ENCODE measurements at regions not wholly inside any gene's neighbourhood (a gene's known extent, or its start where the extent isn't known, plus 50 kb on each side); places are given as distances from the start of the nearest gene placed in this dataset.

DNA sequence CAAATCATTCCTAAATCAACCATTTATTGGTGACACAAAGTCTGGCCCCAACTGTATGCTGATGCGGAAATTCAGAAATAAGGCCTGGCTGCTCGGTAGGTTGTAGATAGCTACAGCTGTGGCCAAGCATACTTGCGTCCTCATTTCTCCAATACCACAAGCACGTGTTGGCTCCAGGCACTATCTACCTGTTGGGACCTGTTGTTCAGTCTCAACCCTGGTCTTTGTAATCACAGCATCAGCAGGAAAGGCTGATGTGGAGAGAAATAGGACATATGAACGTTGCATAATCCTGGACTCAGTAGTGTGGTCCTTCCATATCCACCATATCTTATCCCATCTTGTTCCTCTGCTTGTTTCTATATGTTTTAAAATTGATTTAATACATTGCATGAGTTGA is 212.6 kb downstream of the PMAIP1 start:
- TF ChIP-seq, protein P1, sequence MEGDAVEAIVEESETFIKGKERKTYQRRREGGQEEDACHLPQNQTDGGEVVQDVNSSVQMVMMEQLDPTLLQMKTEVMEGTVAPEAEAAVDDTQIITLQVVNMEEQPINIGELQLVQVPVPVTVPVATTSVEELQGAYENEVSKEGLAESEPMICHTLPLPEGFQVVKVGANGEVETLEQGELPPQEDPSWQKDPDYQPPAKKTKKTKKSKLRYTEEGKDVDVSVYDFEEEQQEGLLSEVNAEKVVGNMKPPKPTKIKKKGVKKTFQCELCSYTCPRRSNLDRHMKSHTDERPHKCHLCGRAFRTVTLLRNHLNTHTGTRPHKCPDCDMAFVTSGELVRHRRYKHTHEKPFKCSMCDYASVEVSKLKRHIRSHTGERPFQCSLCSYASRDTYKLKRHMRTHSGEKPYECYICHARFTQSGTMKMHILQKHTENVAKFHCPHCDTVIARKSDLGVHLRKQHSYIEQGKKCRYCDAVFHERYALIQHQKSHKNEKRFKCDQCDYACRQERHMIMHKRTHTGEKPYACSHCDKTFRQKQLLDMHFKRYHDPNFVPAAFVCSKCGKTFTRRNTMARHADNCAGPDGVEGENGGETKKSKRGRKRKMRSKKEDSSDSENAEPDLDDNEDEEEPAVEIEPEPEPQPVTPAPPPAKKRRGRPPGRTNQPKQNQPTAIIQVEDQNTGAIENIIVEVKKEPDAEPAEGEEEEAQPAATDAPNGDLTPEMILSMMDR (IDR thresholded peaks at IDR 0.05; ENCODE audit: insufficient read depth, low read length), result no peak
- TF ChIP-seq, protein P2, sequence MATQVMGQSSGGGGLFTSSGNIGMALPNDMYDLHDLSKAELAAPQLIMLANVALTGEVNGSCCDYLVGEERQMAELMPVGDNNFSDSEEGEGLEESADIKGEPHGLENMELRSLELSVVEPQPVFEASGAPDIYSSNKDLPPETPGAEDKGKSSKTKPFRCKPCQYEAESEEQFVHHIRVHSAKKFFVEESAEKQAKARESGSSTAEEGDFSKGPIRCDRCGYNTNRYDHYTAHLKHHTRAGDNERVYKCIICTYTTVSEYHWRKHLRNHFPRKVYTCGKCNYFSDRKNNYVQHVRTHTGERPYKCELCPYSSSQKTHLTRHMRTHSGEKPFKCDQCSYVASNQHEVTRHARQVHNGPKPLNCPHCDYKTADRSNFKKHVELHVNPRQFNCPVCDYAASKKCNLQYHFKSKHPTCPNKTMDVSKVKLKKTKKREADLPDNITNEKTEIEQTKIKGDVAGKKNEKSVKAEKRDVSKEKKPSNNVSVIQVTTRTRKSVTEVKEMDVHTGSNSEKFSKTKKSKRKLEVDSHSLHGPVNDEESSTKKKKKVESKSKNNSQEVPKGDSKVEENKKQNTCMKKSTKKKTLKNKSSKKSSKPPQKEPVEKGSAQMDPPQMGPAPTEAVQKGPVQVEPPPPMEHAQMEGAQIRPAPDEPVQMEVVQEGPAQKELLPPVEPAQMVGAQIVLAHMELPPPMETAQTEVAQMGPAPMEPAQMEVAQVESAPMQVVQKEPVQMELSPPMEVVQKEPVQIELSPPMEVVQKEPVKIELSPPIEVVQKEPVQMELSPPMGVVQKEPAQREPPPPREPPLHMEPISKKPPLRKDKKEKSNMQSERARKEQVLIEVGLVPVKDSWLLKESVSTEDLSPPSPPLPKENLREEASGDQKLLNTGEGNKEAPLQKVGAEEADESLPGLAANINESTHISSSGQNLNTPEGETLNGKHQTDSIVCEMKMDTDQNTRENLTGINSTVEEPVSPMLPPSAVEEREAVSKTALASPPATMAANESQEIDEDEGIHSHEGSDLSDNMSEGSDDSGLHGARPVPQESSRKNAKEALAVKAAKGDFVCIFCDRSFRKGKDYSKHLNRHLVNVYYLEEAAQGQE (IDR thresholded peaks at IDR 0.05; ENCODE audit: insufficient replicate concordance, low read depth), result no peak
- no peak for TF ChIP-seq POLR2AphosphoS5 (IDR thresholded peaks at IDR 0.05; ENCODE audit: low read depth)
- no peak for TF ChIP-seq SPI1 (IDR thresholded peaks at IDR 0.05; ENCODE audit: borderline replicate concordance, low read depth)
- TF ChIP-seq GABPA (IDR thresholded peaks at IDR 0.05; ENCODE audit: low read depth), result no peak
- Histone ChIP-seq H3K4me3 (replicated peaks; ENCODE audit: insufficient read depth, low read length) (no peak overlapping the region), H3K27ac (replicated peaks) (no peak overlapping the region), H3K27me3 (ENCODE audit: insufficient read depth, poor library complexity, severe bottlenecking) (no peaks in the 10 kb centered on the region)
- no peak for DNase-seq (ENCODE audit: low read depth in 1 of 2, low spot score in 1 of 2)

DNA sequence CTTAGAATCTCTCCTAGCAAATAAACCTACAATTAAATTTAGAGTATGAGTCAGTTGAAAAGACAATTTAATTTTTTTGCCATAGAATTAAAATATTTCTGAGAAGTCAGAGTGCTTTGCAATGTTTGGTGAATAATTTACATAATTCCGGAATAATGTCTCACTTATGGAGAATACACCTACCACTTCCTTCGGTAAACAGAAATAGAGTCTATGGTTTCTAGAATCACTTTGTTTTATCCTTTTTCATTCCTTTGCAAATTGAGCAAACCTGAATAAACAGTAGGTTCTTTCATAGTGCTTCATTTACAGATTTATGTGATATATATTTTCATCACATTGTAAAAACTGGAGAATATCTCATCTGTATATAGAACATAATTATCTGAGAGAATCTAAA is 211.7 kb downstream of the PMAIP1 start:
- Histone ChIP-seq H3K27ac (replicated peaks) (no peak overlapping the region), H3K27me3 (ENCODE audit: insufficient read depth, poor library complexity, severe bottlenecking) (no peaks in the 10 kb centered on the region), H3K4me3 (replicated peaks; ENCODE audit: insufficient read depth, low read length) (no peak overlapping the region)
- no peak for TF ChIP-seq GABPA (IDR thresholded peaks at IDR 0.05; ENCODE audit: low read depth)
- TF ChIP-seq, protein P2 (IDR thresholded peaks at IDR 0.05; ENCODE audit: insufficient replicate concordance, low read depth), result no peak
- no peak for TF ChIP-seq SPI1 (IDR thresholded peaks at IDR 0.05; ENCODE audit: borderline replicate concordance, low read depth)
- TF ChIP-seq POLR2AphosphoS5 (IDR thresholded peaks at IDR 0.05; ENCODE audit: low read depth), result no peak
- TF ChIP-seq, protein P1 (IDR thresholded peaks at IDR 0.05; ENCODE audit: insufficient read depth, low read length), result no peak
- DNase-seq (ENCODE audit: low read depth in 1 of 2, low spot score in 1 of 2), result no peak

DNA sequence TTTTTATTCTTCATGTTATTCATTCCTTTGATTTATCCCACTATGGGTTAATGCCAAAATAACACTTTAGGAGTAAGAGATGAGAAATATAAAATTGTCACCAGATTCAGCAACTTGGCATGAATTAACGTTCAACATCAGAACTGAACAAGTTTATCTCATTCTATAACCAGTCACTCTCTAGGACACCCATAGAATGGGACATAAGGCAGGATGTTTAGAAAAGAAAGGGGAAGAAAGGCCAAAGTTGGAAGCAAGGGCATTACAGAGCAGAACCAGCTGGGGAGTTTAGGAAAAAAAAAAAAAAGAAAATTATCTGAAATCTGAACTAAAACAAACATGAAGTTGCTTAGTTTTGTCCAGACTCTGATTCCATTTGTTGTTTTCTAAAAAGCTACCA is 211.0 kb downstream of the PMAIP1 start:
- DNase-seq (ENCODE audit: low read depth in 1 of 2, low spot score in 1 of 2), result no peak
- Histone ChIP-seq H3K27ac (replicated peaks) (no peak overlapping the region), H3K4me3 (replicated peaks; ENCODE audit: insufficient read depth, low read length) (no peak overlapping the region), H3K27me3 (ENCODE audit: insufficient read depth, poor library complexity, severe bottlenecking) (no peaks in the 10 kb centered on the region)
- TF ChIP-seq, protein P1 (IDR thresholded peaks at IDR 0.05; ENCODE audit: insufficient read depth, low read length), result no peak
- TF ChIP-seq GABPA (IDR thresholded peaks at IDR 0.05; ENCODE audit: low read depth), result no peak
- no peak for TF ChIP-seq SPI1 (IDR thresholded peaks at IDR 0.05; ENCODE audit: borderline replicate concordance, low read depth)
- TF ChIP-seq POLR2AphosphoS5 (IDR thresholded peaks at IDR 0.05; ENCODE audit: low read depth), result no peak
- TF ChIP-seq, protein P2 (IDR thresholded peaks at IDR 0.05; ENCODE audit: insufficient replicate concordance, low read depth), result no peak

Data from HL-60 (cell line).